ENCODE measurements at regions not wholly inside any gene's neighbourhood (a gene's known extent, or its start where the extent isn't known, plus 50 kb on each side); places are given as distances from the start of the nearest gene placed in this dataset.

GRCh38 chr6:105880030-105880492 lies 206.1 kb upstream of the PRDM1 start:
- no peaks in the 10 kb centered on the region for H3K36me3 Mint-ChIP-seq (ENCODE audit: low read depth, unreplicated experiment)
- TF ChIP-seq EZH2 (IDR thresholded peaks at IDR 0.05; ENCODE audit: insufficient read depth, low read length), result no peak
- TF ChIP-seq, protein P1, sequence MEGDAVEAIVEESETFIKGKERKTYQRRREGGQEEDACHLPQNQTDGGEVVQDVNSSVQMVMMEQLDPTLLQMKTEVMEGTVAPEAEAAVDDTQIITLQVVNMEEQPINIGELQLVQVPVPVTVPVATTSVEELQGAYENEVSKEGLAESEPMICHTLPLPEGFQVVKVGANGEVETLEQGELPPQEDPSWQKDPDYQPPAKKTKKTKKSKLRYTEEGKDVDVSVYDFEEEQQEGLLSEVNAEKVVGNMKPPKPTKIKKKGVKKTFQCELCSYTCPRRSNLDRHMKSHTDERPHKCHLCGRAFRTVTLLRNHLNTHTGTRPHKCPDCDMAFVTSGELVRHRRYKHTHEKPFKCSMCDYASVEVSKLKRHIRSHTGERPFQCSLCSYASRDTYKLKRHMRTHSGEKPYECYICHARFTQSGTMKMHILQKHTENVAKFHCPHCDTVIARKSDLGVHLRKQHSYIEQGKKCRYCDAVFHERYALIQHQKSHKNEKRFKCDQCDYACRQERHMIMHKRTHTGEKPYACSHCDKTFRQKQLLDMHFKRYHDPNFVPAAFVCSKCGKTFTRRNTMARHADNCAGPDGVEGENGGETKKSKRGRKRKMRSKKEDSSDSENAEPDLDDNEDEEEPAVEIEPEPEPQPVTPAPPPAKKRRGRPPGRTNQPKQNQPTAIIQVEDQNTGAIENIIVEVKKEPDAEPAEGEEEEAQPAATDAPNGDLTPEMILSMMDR (IDR thresholded peaks at IDR 0.05; ENCODE audit: insufficient read depth, low read depth, low read length), result no peak
- H3K27me3 ChIP-seq (ENCODE audit: insufficient read depth, low read length), result peaks cover 2% of the 10 kb centered on the region
- H3K9ac ChIP-seq (ENCODE audit: low read length), result no peak overlapping the region
- no peaks in the 10 kb centered on the region for H3K4me1 ChIP-seq (ENCODE audit: insufficient read depth, low read length)
- no peak overlapping the region for H3K4me3 ChIP-seq (ENCODE audit: insufficient read depth, low read depth, low read length)
- peaks cover 3% of the 10 kb centered on the region for H3K9me3 Mint-ChIP-seq (ENCODE audit: unreplicated experiment)
- H3K4me2 ChIP-seq (ENCODE audit: low read length), result no peak overlapping the region
- no peaks in the 10 kb centered on the region for H3K36me3 ChIP-seq (ENCODE audit: insufficient read depth, low read length)
- no peak overlapping the region for H2AFZ ChIP-seq (ENCODE audit: low read depth, low read length)
- no peak overlapping the region for H3K27ac ChIP-seq (ENCODE audit: low read depth, low read length)
- no peaks in the 10 kb centered on the region for H3K79me2 ChIP-seq (ENCODE audit: insufficient read depth, low read length)
- H3K27ac Mint-ChIP-seq (ENCODE audit: unreplicated experiment), result no peak overlapping the region
- no peaks in the 10 kb centered on the region for H4K20me1 ChIP-seq (ENCODE audit: insufficient read depth, low read length)
- H3K4me3 Mint-ChIP-seq (ENCODE audit: unreplicated experiment), result no peak overlapping the region
- no peaks in the 10 kb centered on the region for H3K4me1 Mint-ChIP-seq (ENCODE audit: low read depth, unreplicated experiment)
- no peaks in the 10 kb centered on the region for H3K9me3 ChIP-seq (ENCODE audit: insufficient read depth, low read depth, low read length)
- DNase-seq (ENCODE audit: low read depth), result no peak
- H3K27me3 Mint-ChIP-seq (ENCODE audit: low read depth, unreplicated experiment), result peaks cover 10% of the 10 kb centered on the region
- FAIRE-seq, result no peak

GRCh38 chr6:105879146-105879545 lies 207.0 kb upstream of the PRDM1 start:
- DNase-seq (ENCODE audit: low read depth), result no peak
- Mint-ChIP-seq H3K4me3 (ENCODE audit: unreplicated experiment) (no peak overlapping the region), H3K36me3 (ENCODE audit: low read depth, unreplicated experiment) (no peaks in the 10 kb centered on the region), H3K27me3 (ENCODE audit: low read depth, unreplicated experiment) (peaks cover 10% of the 10 kb centered on the region), H3K4me1 (ENCODE audit: low read depth, unreplicated experiment) (no peaks in the 10 kb centered on the region), H3K27ac (ENCODE audit: unreplicated experiment) (no peak overlapping the region), H3K9me3 (ENCODE audit: unreplicated experiment) (peaks cover 3% of the 10 kb centered on the region)
- no peak for FAIRE-seq
- Histone ChIP-seq H3K36me3 (ENCODE audit: insufficient read depth, low read length) (no peaks in the 10 kb centered on the region), H3K27me3 (ENCODE audit: insufficient read depth, low read length) (peaks cover 2% of the 10 kb centered on the region), H3K79me2 (ENCODE audit: insufficient read depth, low read length) (no peaks in the 10 kb centered on the region), H3K27ac (ENCODE audit: low read depth, low read length) (no peak overlapping the region), H2AFZ (ENCODE audit: low read depth, low read length) (no peak overlapping the region), H4K20me1 (ENCODE audit: insufficient read depth, low read length) (no peaks in the 10 kb centered on the region), H3K9me3 (ENCODE audit: insufficient read depth, low read depth, low read length) (no peaks in the 10 kb centered on the region), H3K9ac (ENCODE audit: low read length) (no peak overlapping the region), H3K4me2 (ENCODE audit: low read length) (no peak overlapping the region), H3K4me3 (ENCODE audit: insufficient read depth, low read depth, low read length) (no peak overlapping the region), H3K4me1 (ENCODE audit: insufficient read depth, low read length) (no peaks in the 10 kb centered on the region)
- no peak for TF ChIP-seq EZH2 (IDR thresholded peaks at IDR 0.05; ENCODE audit: insufficient read depth, low read length)
- TF ChIP-seq, protein P1 (IDR thresholded peaks at IDR 0.05; ENCODE audit: insufficient read depth, low read depth, low read length), result no peak

GRCh38 chr6:105875974-105876640 lies 210.0 kb upstream of the PRDM1 start:
- peaks cover 3% of the 10 kb centered on the region for H3K9me3 Mint-ChIP-seq (ENCODE audit: unreplicated experiment)
- Histone ChIP-seq H3K27me3 (ENCODE audit: insufficient read depth, low read length) (peaks cover 2% of the 10 kb centered on the region), H3K4me1 (ENCODE audit: insufficient read depth, low read length) (no peaks in the 10 kb centered on the region), H3K9me3 (ENCODE audit: insufficient read depth, low read depth, low read length) (no peaks in the 10 kb centered on the region), H3K79me2 (ENCODE audit: insufficient read depth, low read length) (no peaks in the 10 kb centered on the region), H3K27ac (ENCODE audit: low read depth, low read length) (no peak overlapping the region), H4K20me1 (ENCODE audit: insufficient read depth, low read length) (no peaks in the 10 kb centered on the region), H2AFZ (ENCODE audit: low read depth, low read length) (no peak overlapping the region), H3K4me2 (ENCODE audit: low read length) (no peak overlapping the region), H3K9ac (ENCODE audit: low read length) (no peak overlapping the region), H3K4me3 (ENCODE audit: insufficient read depth, low read depth, low read length) (no peak overlapping the region), H3K36me3 (ENCODE audit: insufficient read depth, low read length) (no peaks in the 10 kb centered on the region)
- peaks cover 7% of the 10 kb centered on the region for H3K27me3 Mint-ChIP-seq (ENCODE audit: low read depth, unreplicated experiment)
- no peak overlapping the region for H3K27ac Mint-ChIP-seq (ENCODE audit: unreplicated experiment)
- FAIRE-seq (no peak), DNase-seq (ENCODE audit: low read depth) (no peak)
- H3K4me1 Mint-ChIP-seq (ENCODE audit: low read depth, unreplicated experiment), result no peaks in the 10 kb centered on the region
- H3K36me3 Mint-ChIP-seq (ENCODE audit: low read depth, unreplicated experiment), result no peaks in the 10 kb centered on the region
- no peak overlapping the region for H3K4me3 Mint-ChIP-seq (ENCODE audit: unreplicated experiment)
- TF ChIP-seq EZH2 (IDR thresholded peaks at IDR 0.05; ENCODE audit: insufficient read depth, low read length), result no peak
- TF ChIP-seq, protein P1 (IDR thresholded peaks at IDR 0.05; ENCODE audit: insufficient read depth, low read depth, low read length), result no peak
